Liver (tissue), 8 donors: ENCODE measurements at regions not wholly inside any gene's neighbourhood (a gene's known extent, or its start where the extent isn't known, plus 50 kb on each side); places are given as distances from the start of the nearest gene placed in this dataset.

Experiments used
- DNase-seq: peaks from one replicate; pipeline ENCODE4 v3.0.0-alpha.2; 2017; ENCODE audit warnings: low spot score
- H3K27ac ChIP-seq, 2 donors: one replicate each; pipeline ENCODE4 v1.7.0; 2013; ENCODE audit warnings: inconsistent platforms in 2 of 2, low read length in 2 of 2, control low read depth in 1 of 2, low read depth in 1 of 2, mild to moderate bottlenecking in 1 of 2
- H3K27me3 ChIP-seq, 4 donors: one replicate each; pipeline versions ENCODE4 v1.6.1 to v1.7.0; 2013; ENCODE audit warnings: low read length in 3 of 4, inconsistent platforms in 1 of 4, mild to moderate bottlenecking in 1 of 4, moderate library complexity in 1 of 4; ENCODE audit not compliant: control insufficient read depth in 4 of 4, insufficient read depth in 4 of 4
- H3K36me3 ChIP-seq, 4 donors: one replicate each; pipeline versions ENCODE4 v1.6.1 to v1.7.0; 2013; ENCODE audit warnings: low read length in 3 of 4, mild to moderate bottlenecking in 3 of 4, low read depth in 1 of 4, moderate library complexity in 1 of 4; ENCODE audit not compliant: control insufficient read depth in 4 of 4, insufficient read depth in 3 of 4
- H3K4me1 ChIP-seq, 4 donors: one replicate each; pipeline versions ENCODE4 v1.6.1 to v1.7.0; 2013; ENCODE audit warnings: low read length in 3 of 4, mild to moderate bottlenecking in 3 of 4, moderate library complexity in 1 of 4; ENCODE audit not compliant: control insufficient read depth in 4 of 4, insufficient read depth in 4 of 4
- H3K4me3 ChIP-seq, 3 donors: one replicate each; pipeline versions ENCODE4 v1.6.1 to v1.7.0; 2013; ENCODE audit warnings: low read length in 3 of 3, control low read depth in 1 of 3, low read depth in 1 of 3, mild to moderate bottlenecking in 1 of 3
- H3K9ac ChIP-seq, 2 donors: one replicate each; pipeline ENCODE4 v1.7.0; 2013; ENCODE audit warnings: low read length in 2 of 2, mild to moderate bottlenecking in 2 of 2, moderate library complexity in 2 of 2, control low read depth in 1 of 2, low read depth in 1 of 2
- H3K9me3 ChIP-seq, 4 donors: one replicate each; pipeline versions ENCODE4 v1.6.1 to v1.7.0; 2013; ENCODE audit warnings: low read length in 3 of 4; ENCODE audit not compliant: control insufficient read depth in 4 of 4
- ATF3 ChIP-seq: IDR thresholded peaks from 2 replicates; pipeline ENCODE4 v1.6.1; 2016; ENCODE audit warnings: antibody characterized with exemption
- CTCF ChIP-seq: fragments of 150-350 bp; IDR thresholded peaks from 2 replicates; pipeline ENCODE4 v1.5.1; 2017; ENCODE audit warnings: improper control_type of control experiment, low read depth, low read length; ENCODE audit not compliant: missing input control
- EGR1 ChIP-seq, 2 donors: IDR thresholded peaks; 2 replicates each; pipeline ENCODE4 v1.6.1; 2016 to 2018; ENCODE audit warnings: antibody characterized with exemption in 2 of 2, low read depth in 2 of 2
- FOXA1 ChIP-seq: IDR thresholded peaks from 2 replicates; pipeline ENCODE4 v1.6.1; 2016; ENCODE audit warnings: antibody characterized with exemption
- FOXA2 ChIP-seq: IDR thresholded peaks from 2 replicates; pipeline ENCODE4 v1.6.1; 2016; ENCODE audit warnings: antibody characterized with exemption
- GABPA ChIP-seq, 2 donors: IDR thresholded peaks in 1 of 2; conservative IDR thresholded peaks in 1 of 2; 2 replicates each; pipeline ENCODE4 v1.6.1; 2016; ENCODE audit warnings: antibody characterized with exemption in 2 of 2, mild to moderate bottlenecking in 1 of 2, moderate library complexity in 1 of 2
- HNF4A ChIP-seq, 2 donors: conservative IDR thresholded peaks; 2 replicates each; pipeline ENCODE4 v1.6.1; 2016; ENCODE audit warnings: antibody characterized with exemption in 2 of 2, mild to moderate bottlenecking in 2 of 2
- HNF4G ChIP-seq: IDR thresholded peaks from 2 replicates; pipeline ENCODE4 v1.6.1; 2016; ENCODE audit warnings: antibody characterized with exemption
- JUND ChIP-seq, 2 donors: IDR thresholded peaks; 2 replicates each; pipeline ENCODE4 v1.6.1; 2016; ENCODE audit warnings: antibody characterized with exemption in 2 of 2
- MAX ChIP-seq: IDR thresholded peaks from 2 replicates; pipeline ENCODE4 v1.6.1; 2016; ENCODE audit warnings: antibody characterized with exemption
- NR2F2 ChIP-seq: IDR thresholded peaks from 2 replicates; pipeline ENCODE4 v1.6.1; 2016; ENCODE audit warnings: antibody characterized with exemption
- RAD21 ChIP-seq, 2 donors: IDR thresholded peaks; 2 replicates each; pipeline ENCODE4 v1.6.1; 2016; ENCODE audit warnings: antibody characterized with exemption in 2 of 2, mild to moderate bottlenecking in 2 of 2
- REST ChIP-seq: IDR thresholded peaks from 2 replicates; pipeline ENCODE4 v1.6.1; 2016; ENCODE audit warnings: antibody characterized with exemption, mild to moderate bottlenecking
- RXRA ChIP-seq, 2 donors: IDR thresholded peaks; 2 replicates each; pipeline ENCODE4 v1.6.1; 2017 to 2018; ENCODE audit warnings: antibody characterized with exemption in 2 of 2, mild to moderate bottlenecking in 1 of 2
- SP1 ChIP-seq: IDR thresholded peaks from 2 replicates; pipeline ENCODE4 v1.6.1; 2018; ENCODE audit warnings: antibody characterized with exemption, mild to moderate bottlenecking
- TAF1 ChIP-seq: conservative IDR thresholded peaks from 2 replicates; pipeline ENCODE4 v1.6.1; 2016; ENCODE audit warnings: antibody characterized with exemption, mild to moderate bottlenecking
- YY1 ChIP-seq: IDR thresholded peaks from 2 replicates; pipeline ENCODE4 v1.6.1; 2016; ENCODE audit warnings: antibody characterized with exemption, mild to moderate bottlenecking
- ZBTB33 ChIP-seq: IDR thresholded peaks from 2 replicates; pipeline ENCODE4 v1.6.1; 2016; ENCODE audit warnings: antibody characterized with exemption
- WGBS: extraction: QIAGEN DNeasy Blood & Tissue Kit; methylation state at CpG from one replicate; pipeline ENCODE4 v1.1.7; 2013; 5-methylcytosine and 5-hydroxymethylcytosine counted together
- donor health status: healthy.
- donor health status: healthy.
- donor health status: healthy.
- donor health status: healthy.
- donor health status: healthy.

- H3K27ac ChIP-seq: no peak overlapping the region
- no peak overlapping the region for H3K9ac ChIP-seq
- no peaks in the 10 kb centered on the region for H3K4me1 ChIP-seq
- no peaks in the 10 kb centered on the region for H3K36me3 ChIP-seq
- no peak overlapping the region for H3K4me3 ChIP-seq
- DNase-seq: no peak
- TF ChIP-seq HNF4G (no peak), NR2F2 (no peak), MAX (no peak), RXRA (IDR thresholded peaks at IDR 0.05) (no peak), FOXA1 (no peak), YY1 (no peak), FOXA2 (no peak), TAF1 (no peak), SP1 (no peak), ZBTB33 (no peak), EGR1 (IDR thresholded peaks at IDR 0.05; ENCODE audit: low read depth in 2 of 2) (no peak), RAD21 (IDR thresholded peaks at IDR 0.05) (no peak), GABPA (IDR thresholded peaks at IDR 0.05 in 1 of 2, conservative IDR thresholded peaks at IDR 0.05 in 1 of 2) (no peak), CTCF (no peak), REST (no peak), ATF3 (no peak), HNF4A (conservative IDR thresholded peaks at IDR 0.05) (no peak)
- H3K9me3 ChIP-seq: no peaks in the 10 kb centered on the region
- 70% methylated on average over 2 of the region's 2 CpGs for WGBS
- no peaks in the 10 kb centered on the region for H3K27me3 ChIP-seq
Measured at GRCh38 chrX:21004835-21005234, 369.4 kb upstream of the CNKSR2 start.

GRCh38 chrX:20995829-20996228 is 378.4 kb upstream of the CNKSR2 start:
- 72% methylated on average over 2 of the region's 2 CpGs for WGBS
- no peaks in the 10 kb centered on the region for H3K27me3 ChIP-seq
- no peaks in the 10 kb centered on the region for H3K9me3 ChIP-seq
- no peak overlapping the region for H3K9ac ChIP-seq
- H3K4me3 ChIP-seq: no peak overlapping the region
- H3K36me3 ChIP-seq: no peaks in the 10 kb centered on the region
- no peak for DNase-seq
- H3K4me1 ChIP-seq: no peaks in the 10 kb centered on the region
- no peak overlapping the region for H3K27ac ChIP-seq
- no peak for TF ChIP-seq MAX
- no peak for TF ChIP-seq HNF4G
- TF ChIP-seq ZBTB33: no peak
- TF ChIP-seq TAF1: no peak
- TF ChIP-seq JUND (IDR thresholded peaks at IDR 0.05): no peak
- no peak for TF ChIP-seq RXRA (IDR thresholded peaks at IDR 0.05)
- no peak for TF ChIP-seq RAD21 (IDR thresholded peaks at IDR 0.05)
- TF ChIP-seq REST: no peak
